Tibial nerve (tissue), 4 donors: ENCODE measurements at regions not wholly inside any gene's neighbourhood (a gene's known extent, or its start where the extent isn't known, plus 50 kb on each side); places are given as distances from the start of the nearest gene placed in this dataset.

Source experiments
- DNase-seq, 2 donors: peaks; one replicate each; pipeline ENCODE4 v3.0.0-alpha.2; 2019; ENCODE audit warnings: low spot score in 2 of 2
- H3K27ac ChIP-seq, 4 donors: fragments of 200-600 bp; sonication (generic) in 3 of 4; one replicate each; pipeline ENCODE4 v1.5.1; 2017 to 2019; ENCODE audit warnings: mild to moderate bottlenecking in 1 of 4
- H3K27me3 ChIP-seq, 2 donors: fragments of 200-600 bp; sonication (generic) in 1 of 2; one replicate each; pipeline versions ENCODE4 v1.5.1 to v1.6.0; 2017 to 2019
- H3K36me3 ChIP-seq, 3 donors: fragments of 200-600 bp; sonication (generic); one replicate each; pipeline ENCODE4 v1.5.1; 2018 to 2019
- H3K4me1 ChIP-seq, 4 donors: fragments of 200-600 bp; sonication (generic) in 3 of 4; one replicate each; pipeline ENCODE4 v1.5.1; 2017 to 2019
- H3K4me3 ChIP-seq, 4 donors: fragments of 200-600 bp; sonication (generic) in 3 of 4; one replicate each; pipeline ENCODE4 v1.5.1; 2017 to 2019; ENCODE audit warnings: mild to moderate bottlenecking in 1 of 4, moderate library complexity in 1 of 4
- H3K9me3 ChIP-seq, 4 donors: fragments of 200-600 bp; sonication (generic) in 3 of 4; one replicate each; pipeline ENCODE4 v1.5.1; 2017 to 2019
- EP300 ChIP-seq, 2 donors: sonication (generic); formaldehyde crosslinking; IDR thresholded peaks; one replicate each; pipeline ENCODE4 v1.6.1; 2017; ENCODE audit warnings: antibody characterized with exemption in 2 of 2, mild to moderate bottlenecking in 1 of 2
- POLR2A ChIP-seq, 2 donors: fragments of 450-650 bp; IDR thresholded peaks; one replicate each; pipeline ENCODE4 v1.6.1; 2017; ENCODE audit warnings: antibody characterized with exemption in 2 of 2, mild to moderate bottlenecking in 2 of 2, moderate library complexity in 2 of 2
- WGBS, 2 donors: methylation state at CpG; one replicate each; pipeline ENCODE4 v1.1.5; 2018; 5-methylcytosine and 5-hydroxymethylcytosine counted together
- TF ChIP-seq, protein P1 (sequence below), 5 experiments: fragments of 200-600 bp in 3 of 5; fragments of 450-650 bp in 2 of 5; sonication (generic) in 3 of 5; IDR thresholded peaks; one replicate each; pipeline ENCODE4 v1.5.1; 2016 to 2019; ENCODE audit warnings: antibody characterized with exemption in 5 of 5, mild to moderate bottlenecking in 3 of 5, moderate library complexity in 2 of 5

DNA sequence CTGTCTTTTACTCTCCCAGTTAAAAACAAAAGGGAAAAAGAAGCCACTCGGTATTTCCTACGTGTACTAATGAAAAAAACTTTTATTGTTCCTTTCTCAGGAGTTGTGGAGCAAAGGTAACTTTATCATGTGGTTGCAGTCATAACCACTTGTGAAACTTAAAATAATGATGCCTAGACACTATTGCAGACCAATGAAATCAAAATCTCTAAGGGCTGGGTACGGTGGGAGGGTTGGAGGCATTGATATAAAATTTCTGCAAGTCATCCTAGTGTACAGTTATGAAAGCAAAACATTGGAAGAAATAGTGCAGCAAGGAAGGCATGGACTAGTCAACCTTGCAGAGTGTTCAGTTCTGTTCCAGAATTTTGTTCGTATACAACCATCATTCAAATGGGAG is 808.8 kb downstream of the TUSC7 start:
- no peak for TF ChIP-seq EP300 (IDR thresholded peaks at IDR 0.05)
- TF ChIP-seq, protein P1, sequence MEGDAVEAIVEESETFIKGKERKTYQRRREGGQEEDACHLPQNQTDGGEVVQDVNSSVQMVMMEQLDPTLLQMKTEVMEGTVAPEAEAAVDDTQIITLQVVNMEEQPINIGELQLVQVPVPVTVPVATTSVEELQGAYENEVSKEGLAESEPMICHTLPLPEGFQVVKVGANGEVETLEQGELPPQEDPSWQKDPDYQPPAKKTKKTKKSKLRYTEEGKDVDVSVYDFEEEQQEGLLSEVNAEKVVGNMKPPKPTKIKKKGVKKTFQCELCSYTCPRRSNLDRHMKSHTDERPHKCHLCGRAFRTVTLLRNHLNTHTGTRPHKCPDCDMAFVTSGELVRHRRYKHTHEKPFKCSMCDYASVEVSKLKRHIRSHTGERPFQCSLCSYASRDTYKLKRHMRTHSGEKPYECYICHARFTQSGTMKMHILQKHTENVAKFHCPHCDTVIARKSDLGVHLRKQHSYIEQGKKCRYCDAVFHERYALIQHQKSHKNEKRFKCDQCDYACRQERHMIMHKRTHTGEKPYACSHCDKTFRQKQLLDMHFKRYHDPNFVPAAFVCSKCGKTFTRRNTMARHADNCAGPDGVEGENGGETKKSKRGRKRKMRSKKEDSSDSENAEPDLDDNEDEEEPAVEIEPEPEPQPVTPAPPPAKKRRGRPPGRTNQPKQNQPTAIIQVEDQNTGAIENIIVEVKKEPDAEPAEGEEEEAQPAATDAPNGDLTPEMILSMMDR (IDR thresholded peaks at IDR 0.05) = no peak
- TF ChIP-seq POLR2A (IDR thresholded peaks at IDR 0.05) = no peak
- H3K4me3 ChIP-seq = no peak overlapping the region

DNA sequence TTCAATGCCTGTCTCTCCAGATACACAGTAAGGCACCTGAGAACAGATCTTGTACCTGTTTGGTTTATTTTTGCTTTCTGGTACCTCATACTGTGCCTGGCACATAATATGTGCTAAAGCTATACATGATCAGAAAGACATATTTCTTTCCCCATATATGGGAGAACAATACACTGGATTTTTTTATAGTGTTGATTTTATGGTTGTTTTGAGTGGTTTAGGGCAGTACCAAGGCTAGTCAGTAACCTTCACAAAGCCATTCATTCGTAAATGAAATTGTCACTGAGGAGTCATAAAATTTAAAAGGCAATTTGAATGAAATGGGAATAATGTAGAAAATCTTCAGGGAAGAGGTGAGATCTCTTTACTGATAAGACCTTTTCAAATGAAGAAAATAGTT is 810.2 kb downstream of the TUSC7 start:
- DNase-seq = no peak
- no peak overlapping the region for H3K27ac ChIP-seq
- 43 to 81% methylated on average over 1 of the region's 1 CpG for WGBS, 2 donors
- TF ChIP-seq EP300 (IDR thresholded peaks at IDR 0.05) (no peak), POLR2A (IDR thresholded peaks at IDR 0.05) (no peak)
- TF ChIP-seq, protein P1 (IDR thresholded peaks at IDR 0.05) = no peak
- no peaks in the 10 kb centered on the region for H3K4me1 ChIP-seq
- H3K4me3 ChIP-seq = no peak overlapping the region
- no peaks in the 10 kb centered on the region for H3K27me3 ChIP-seq
- H3K36me3 ChIP-seq = no peaks in the 10 kb centered on the region
- H3K9me3 ChIP-seq = no peaks in the 10 kb centered on the region

More for the DNA sequence above, 808.8 kb downstream of the TUSC7 start:
- no peaks in the 10 kb centered on the region for H3K9me3 ChIP-seq
- 77 to 83% methylated on average over 4 of the region's 4 CpGs for WGBS, 2 donors
- DNase-seq = no peak
- H3K36me3 ChIP-seq = no peaks in the 10 kb centered on the region
- H3K4me1 ChIP-seq = no peaks in the 10 kb centered on the region
- H3K27ac ChIP-seq = no peak overlapping the region
- no peaks in the 10 kb centered on the region for H3K27me3 ChIP-seq

DNA sequence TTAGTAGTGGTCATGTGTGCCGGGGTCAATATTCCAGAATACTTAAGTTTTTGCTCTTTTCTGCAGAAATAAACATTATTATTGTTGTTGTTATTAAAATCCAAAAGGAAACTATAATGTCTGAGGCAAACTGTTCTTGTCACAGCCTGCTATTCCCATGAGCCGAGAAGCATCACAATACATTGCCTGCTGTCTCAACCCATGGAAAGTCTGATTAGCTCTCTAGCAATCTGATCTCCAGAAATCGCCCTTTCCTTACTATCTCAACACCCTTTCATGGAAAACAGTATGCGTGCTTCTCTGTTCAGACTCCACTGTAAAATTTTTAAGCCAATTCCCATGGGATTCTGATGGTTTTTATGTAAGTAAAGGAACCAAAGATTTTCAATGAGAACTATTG is 811.0 kb downstream of the TUSC7 start:
- TF ChIP-seq, protein P1 (IDR thresholded peaks at IDR 0.05) = no peak
- TF ChIP-seq POLR2A (IDR thresholded peaks at IDR 0.05) (no peak), EP300 (IDR thresholded peaks at IDR 0.05) (no peak)
- no peaks in the 10 kb centered on the region for H3K4me1 ChIP-seq
- H3K36me3 ChIP-seq = no peaks in the 10 kb centered on the region
- WGBS, 2 donors = 87 to 91% methylated on average over 4 of the region's 4 CpGs
- H3K4me3 ChIP-seq = no peak overlapping the region
- H3K27me3 ChIP-seq = no peaks in the 10 kb centered on the region
- no peak overlapping the region for H3K27ac ChIP-seq
- H3K9me3 ChIP-seq = no peaks in the 10 kb centered on the region
- no peak for DNase-seq

DNA sequence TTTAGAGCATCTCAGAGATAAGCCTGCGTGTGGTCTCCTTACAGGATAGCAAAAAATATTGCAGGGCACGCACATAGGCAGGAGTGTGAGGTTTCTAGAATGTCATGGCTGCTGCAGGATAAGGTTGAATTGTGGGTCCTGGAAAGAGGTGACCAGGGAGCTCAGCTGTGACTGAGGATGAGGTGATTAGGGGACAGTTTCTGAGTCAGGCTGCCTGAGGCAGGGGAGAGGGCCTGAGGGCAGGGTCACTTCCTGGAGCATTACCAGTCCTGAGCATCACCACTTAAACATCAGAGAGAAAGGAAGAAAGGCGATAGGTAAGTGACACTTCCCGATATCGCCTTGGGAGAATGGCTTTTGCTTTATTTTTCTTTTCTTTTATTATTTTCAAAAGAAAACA is 813.8 kb downstream of the TUSC7 start:
- WGBS, 2 donors = 80 to 93% methylated on average over 5 of the region's 5 CpGs
- peaks cover 0 to 5% (median 0%) of the 10 kb centered on the region in 4 donors for H3K4me1 ChIP-seq
- no peaks in the 10 kb centered on the region for H3K27me3 ChIP-seq
- no peak overlapping the region for H3K27ac ChIP-seq
- H3K4me3 ChIP-seq = no peak overlapping the region
- TF ChIP-seq, protein P1 (IDR thresholded peaks at IDR 0.05) = no peak
- no peak for DNase-seq
- H3K36me3 ChIP-seq = no peaks in the 10 kb centered on the region
- no peaks in the 10 kb centered on the region for H3K9me3 ChIP-seq

DNA sequence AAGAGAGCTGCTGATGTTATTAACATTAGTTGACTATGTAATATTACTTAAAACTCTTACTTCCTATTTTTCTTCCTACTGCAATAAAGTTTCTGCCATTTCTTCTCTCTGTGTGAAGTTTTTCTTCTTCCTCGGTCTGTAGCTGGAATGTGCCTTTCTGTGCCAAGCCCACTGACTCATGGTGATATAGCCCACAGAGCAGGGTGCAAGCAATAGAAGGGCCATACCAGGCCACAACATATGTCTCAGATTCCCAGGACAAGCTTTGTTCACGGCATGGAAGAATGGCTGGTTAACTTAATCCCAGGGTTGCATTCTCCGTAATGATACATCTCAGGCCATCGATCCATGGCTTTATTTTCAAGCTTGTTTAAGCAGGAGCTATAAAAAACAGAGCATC is 815.3 kb downstream of the TUSC7 start:
- Histone ChIP-seq H3K27ac (no peak overlapping the region), H3K27me3 (no peaks in the 10 kb centered on the region), H3K4me3 (no peak overlapping the region), H3K36me3 (no peaks in the 10 kb centered on the region), H3K9me3 (no peaks in the 10 kb centered on the region), H3K4me1 (peaks cover 0 to 5% (median 0%) of the 10 kb centered on the region in 4 donors)
- DNase-seq = no peak
- 73 to 74% methylated on average over 4 of the region's 4 CpGs for WGBS, 2 donors
- TF ChIP-seq, protein P1 (IDR thresholded peaks at IDR 0.05) = no peak
- TF ChIP-seq EP300 (IDR thresholded peaks at IDR 0.05) (no peak), POLR2A (IDR thresholded peaks at IDR 0.05) (no peak)
